Keratinocyte (primary cell): ENCODE measurements at regions not wholly inside any gene's neighbourhood (a gene's known extent, or its start where the extent isn't known, plus 50 kb on each side); places are given as distances from the start of the nearest gene placed in this dataset.

Experiments
- DNase-seq: peaks from one replicate; pipeline ENCODE4 v3.0.0-alpha.2; 2011; ENCODE audit warnings: low read depth, missing footprints, low spot score
- FAIRE-seq: peaks from 2 replicates; lab custom pipeline; 2011; peaks lifted over from hg19 to GRCh38; lab: Jason Lieb, UNC
- H2AFZ ChIP-seq: 2 replicates; pipeline ENCODE4 v1.6.0; 2012; ENCODE audit warnings: low read length, control low read depth, inconsistent platforms; ENCODE audit not compliant: control insufficient read depth
- H3K27ac ChIP-seq: 2 replicates; pipeline ENCODE4 v1.5.1; 2011; ENCODE audit warnings: low read length; ENCODE audit not compliant: control insufficient read depth, insufficient read depth
- H3K27me3 ChIP-seq: 3 replicates; pipeline ENCODE4 v1.6.0; 2011; ENCODE audit warnings: low read length; ENCODE audit not compliant: control insufficient read depth, insufficient read depth; ENCODE audit errors: extremely low read depth
- H3K36me3 ChIP-seq, 2 experiments: 2 replicates in 1 of 2; 3 replicates in 1 of 2; pipeline ENCODE4 v1.5.1; 2011; ENCODE audit warnings: low read length in 2 of 2, mild to moderate bottlenecking in 1 of 2; ENCODE audit not compliant: control insufficient read depth in 2 of 2, insufficient read depth in 2 of 2; ENCODE audit errors: extremely low read depth in 1 of 2
- H3K4me1 ChIP-seq: 3 replicates; pipeline ENCODE4 v1.5.1; 2011; ENCODE audit warnings: low read length; ENCODE audit not compliant: control insufficient read depth, insufficient read depth; ENCODE audit errors: extremely low read depth
- H3K4me2 ChIP-seq: 3 replicates; pipeline ENCODE4 v1.6.0; 2011; ENCODE audit warnings: low read depth, low read length; ENCODE audit not compliant: control insufficient read depth, insufficient read depth; ENCODE audit errors: extremely low read depth
- H3K4me3 ChIP-seq, 3 experiments: fragments of 200-600 bp in 1 of 3; sonication (generic) in 1 of 3; 2 replicates in 2 of 3; 3 replicates in 1 of 3; pipeline ENCODE4 v1.5.1; 2011 to 2016; ENCODE audit warnings: low read length in 3 of 3, mild to moderate bottlenecking in 3 of 3, control low read depth in 2 of 3, inconsistent platforms in 1 of 3, low read depth in 1 of 3, mixed read lengths in 1 of 3, mixed run types in 1 of 3, moderate library complexity in 1 of 3; ENCODE audit not compliant: control insufficient read depth in 2 of 3, insufficient read depth in 2 of 3; ENCODE audit errors: extremely low read depth in 1 of 3
- H3K79me2 ChIP-seq: 2 replicates; pipeline ENCODE4 v1.6.0; 2012; ENCODE audit warnings: low read length; ENCODE audit not compliant: control insufficient read depth, insufficient read depth
- H3K9ac ChIP-seq: 3 replicates; pipeline ENCODE4 v1.6.0; 2011; ENCODE audit warnings: low read length; ENCODE audit not compliant: control insufficient read depth, insufficient read depth; ENCODE audit errors: extremely low read depth
- H3K9me1 ChIP-seq: 3 replicates; pipeline ENCODE4 v1.6.0; 2011; ENCODE audit warnings: low read length; ENCODE audit not compliant: control insufficient read depth, insufficient read depth; ENCODE audit errors: extremely low read depth
- H3K9me3 ChIP-seq: 2 replicates; pipeline ENCODE4 v1.5.1; 2012; ENCODE audit warnings: low read depth, low read length; ENCODE audit not compliant: control insufficient read depth
- H4K20me1 ChIP-seq: 3 replicates; pipeline ENCODE4 v1.6.0; 2011; ENCODE audit warnings: low read length; ENCODE audit not compliant: control insufficient read depth, insufficient read depth; ENCODE audit errors: extremely low read depth
- CTCF ChIP-seq, 3 experiments: IDR thresholded peaks in 1 of 3; conservative IDR thresholded peaks in 1 of 3; optimal IDR thresholded peaks in 1 of 3; 2 replicates in 2 of 3; 3 replicates in 1 of 3; pipeline versions ENCODE3 to v1.5.1; 2011; ENCODE audit warnings: low read length in 3 of 3, mild to moderate bottlenecking in 3 of 3, moderate library complexity in 2 of 3, control low read depth in 1 of 3, inconsistent platforms in 1 of 3; ENCODE audit not compliant: insufficient read depth in 2 of 3; ENCODE audit errors: extremely low read depth in 1 of 3
- EZH2 ChIP-seq: IDR thresholded peaks from one replicate; pipeline ENCODE4 v1.6.1; 2012; ENCODE audit warnings: inconsistent platforms, mild to moderate bottlenecking, low read length, moderate library complexity
- dilution Hi-C: fragments of 300-500 bp; cut with MboI; formaldehyde crosslinking; loops from one replicate; pipeline ENCODE4 v1.7.0; 2020; ENCODE audit warnings: low sequenced_read_pairs; ENCODE audit not compliant: extremely low pct_ligation_motif_present

- FAIRE-seq (no peak), DNase-seq (no peak)
- no peak overlapping the region for H2AFZ ChIP-seq
- no peaks in the 10 kb centered on the region for H3K9me3 ChIP-seq
- no peaks in the 10 kb centered on the region for H4K20me1 ChIP-seq
- no peak overlapping the region for H3K9ac ChIP-seq
- no peak overlapping the region for H3K4me2 ChIP-seq
- no peak overlapping the region for H3K27ac ChIP-seq
- dilution Hi-C loops: no loop called here
- H3K79me2 ChIP-seq: no peaks in the 10 kb centered on the region
- H3K4me1 ChIP-seq: no peaks in the 10 kb centered on the region
- no peak overlapping the region for H3K4me3 ChIP-seq
- H3K9me1 ChIP-seq: no peaks in the 10 kb centered on the region
- peaks cover 7% of the 10 kb centered on the region for H3K27me3 ChIP-seq
- no peaks in the 10 kb centered on the region for H3K36me3 ChIP-seq
- TF ChIP-seq EZH2: no peak
- TF ChIP-seq CTCF (optimal IDR thresholded peaks at IDR 0.05 in 1 of 3, IDR thresholded peaks at IDR 0.05 in 1 of 3, conservative IDR thresholded peaks at IDR 0.05 in 1 of 3; ENCODE audit: extremely low read depth in 1 of 3, insufficient read depth in 2 of 3, low read length in 3 of 3): no peak
These were observed 409.5 kb upstream of the PROK2 start for GRCh38 chr3:72194458-72194857.

DNA sequence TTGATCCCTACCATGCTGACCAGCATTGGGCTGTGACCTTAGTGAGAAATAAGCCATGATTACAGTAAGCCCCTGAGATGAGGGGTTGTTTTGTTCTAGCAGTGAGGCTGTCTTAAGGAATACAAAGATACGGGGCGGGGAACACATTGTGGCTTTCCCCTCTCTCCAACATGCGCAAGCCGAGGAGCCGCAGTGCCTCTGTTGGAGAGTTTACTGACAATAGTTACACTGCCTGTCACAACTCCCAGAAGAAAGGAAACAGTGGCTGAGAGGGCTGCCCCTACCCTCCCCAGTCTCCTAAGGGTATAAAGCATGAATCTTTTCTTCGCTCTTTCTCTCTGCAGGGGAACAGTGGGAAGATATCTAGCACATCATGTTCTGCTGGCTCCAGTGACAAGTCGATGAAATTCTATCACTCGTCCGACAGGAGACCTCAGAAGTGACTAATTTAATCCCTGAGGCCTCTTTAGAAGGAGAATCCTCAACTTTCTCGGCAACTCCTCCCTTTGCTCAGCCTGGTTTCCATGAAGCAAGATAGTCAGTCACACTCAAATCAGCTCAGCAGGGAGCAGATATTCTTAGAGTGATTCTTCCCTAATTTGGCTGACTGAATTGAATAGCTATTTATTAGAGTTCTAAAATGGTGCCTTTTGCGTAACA is 409.0 kb upstream of the PROK2 start:
- Histone ChIP-seq H2AFZ (no peak overlapping the region), H3K79me2 (no peaks in the 10 kb centered on the region), H3K27me3 (peaks cover 7% of the 10 kb centered on the region), H3K9me1 (no peaks in the 10 kb centered on the region), H4K20me1 (no peaks in the 10 kb centered on the region), H3K36me3 (no peaks in the 10 kb centered on the region), H3K4me3 (no peak overlapping the region), H3K27ac (no peak overlapping the region), H3K9me3 (no peaks in the 10 kb centered on the region), H3K4me2 (no peak overlapping the region), H3K9ac (no peak overlapping the region), H3K4me1 (no peaks in the 10 kb centered on the region)
- FAIRE-seq (no peak), DNase-seq (no peak)
- TF ChIP-seq EZH2 (no peak), CTCF (optimal IDR thresholded peaks at IDR 0.05 in 1 of 3, IDR thresholded peaks at IDR 0.05 in 1 of 3, conservative IDR thresholded peaks at IDR 0.05 in 1 of 3; ENCODE audit: extremely low read depth in 1 of 3, insufficient read depth in 2 of 3, low read length in 3 of 3) (no peak)
- dilution Hi-C loops: no loop called here
